Cardiac muscle cell (in vitro differentiated cells and primary cell): ENCODE measurements at regions not wholly inside any gene's neighbourhood (a gene's known extent, or its start where the extent isn't known, plus 50 kb on each side); places are given as distances from the start of the nearest gene placed in this dataset.

Experiments used
- DNase-seq, 2 donors: peaks; one replicate each; pipeline versions ENCODE4 v3.0.0 to v3.0.0-alpha.2; 2010 to 2017; ENCODE audit warnings: low read depth in 1 of 2, low spot score in 1 of 2
- H3K27ac ChIP-seq: fragments of 200-600 bp; sonication (generic); 2 replicates; pipeline ENCODE4 v1.5.1; 2016
- H3K27me3 ChIP-seq: fragments of 200-600 bp; sonication (generic); 2 replicates; pipeline ENCODE4 v1.6.0; 2016; ENCODE audit warnings: control low read depth
- H3K36me3 ChIP-seq: fragments of 200-600 bp; sonication (generic); 2 replicates; pipeline ENCODE4 v1.5.1; 2016; ENCODE audit warnings: control low read depth
- H3K4me1 ChIP-seq: fragments of 200-600 bp; sonication (generic); 2 replicates; pipeline ENCODE4 v1.8.1; 2017; ENCODE audit warnings: low read depth, mild to moderate bottlenecking, mixed run types
- H3K4me3 ChIP-seq: fragments of 200-600 bp; sonication (generic); 2 replicates; pipeline ENCODE4 v1.5.1; 2016; ENCODE audit warnings: mild to moderate bottlenecking
- H3K9me3 ChIP-seq: fragments of 200-600 bp; sonication (generic); 2 replicates; pipeline ENCODE4 v1.5.1; 2017; ENCODE audit warnings: low read depth, mild to moderate bottlenecking, control low read depth
- CTCF ChIP-seq: IDR thresholded peaks from 2 replicates; pipeline ENCODE4 v1.5.1; 2012; ENCODE audit warnings: low read depth, mild to moderate bottlenecking, low read length

- Histone ChIP-seq H3K9me3 (no peaks in the 10 kb centered on the region), H3K27me3 (no peaks in the 10 kb centered on the region), H3K27ac (no peak overlapping the region), H3K4me3 (no peak overlapping the region), H3K4me1 (no peaks in the 10 kb centered on the region), H3K36me3 (no peaks in the 10 kb centered on the region)
- DNase-seq, result no peak
- no peak for TF ChIP-seq CTCF
These were observed 108.5 kb upstream of the SOX5 start for GRCh38 chr12:24057920-24058476.

- H3K4me1 ChIP-seq, result no peaks in the 10 kb centered on the region
- H3K27ac ChIP-seq, result no peak overlapping the region
- H3K9me3 ChIP-seq, result no peaks in the 10 kb centered on the region
- no peak for TF ChIP-seq CTCF
- H3K27me3 ChIP-seq, result no peaks in the 10 kb centered on the region
- no peak overlapping the region for H3K4me3 ChIP-seq
- no peak for DNase-seq
- no peaks in the 10 kb centered on the region for H3K36me3 ChIP-seq
These were observed 106.3 kb upstream of the SOX5 start for GRCh38 chr12:24055747-24056146.

- no peak for TF ChIP-seq CTCF
- no peak for DNase-seq
- Histone ChIP-seq H3K9me3 (no peaks in the 10 kb centered on the region), H3K4me1 (no peaks in the 10 kb centered on the region), H3K4me3 (no peak overlapping the region), H3K36me3 (no peaks in the 10 kb centered on the region), H3K27ac (no peak overlapping the region), H3K27me3 (no peaks in the 10 kb centered on the region)
These were observed 104.9 kb upstream of the SOX5 start for GRCh38 chr12:24054416-24054815.

GRCh38 chr12:24049728-24050127 lies 100.3 kb upstream of the SOX5 start:
- no peak overlapping the region for H3K4me3 ChIP-seq
- DNase-seq, result no peak
- no peaks in the 10 kb centered on the region for H3K36me3 ChIP-seq
- no peak overlapping the region for H3K27ac ChIP-seq
- H3K9me3 ChIP-seq, result no peaks in the 10 kb centered on the region
- H3K27me3 ChIP-seq, result no peaks in the 10 kb centered on the region
- TF ChIP-seq CTCF, result no peak
- H3K4me1 ChIP-seq, result no peaks in the 10 kb centered on the region

GRCh38 chr12:24049101-24049500 lies 99.6 kb upstream of the SOX5 start:
- Histone ChIP-seq H3K4me3 (no peak overlapping the region), H3K36me3 (no peaks in the 10 kb centered on the region), H3K27ac (no peak overlapping the region), H3K4me1 (no peaks in the 10 kb centered on the region), H3K9me3 (no peaks in the 10 kb centered on the region), H3K27me3 (no peaks in the 10 kb centered on the region)
- no peak for TF ChIP-seq CTCF
- no peak for DNase-seq

- no peaks in the 10 kb centered on the region for H3K36me3 ChIP-seq
- H3K27me3 ChIP-seq, result no peaks in the 10 kb centered on the region
- no peaks in the 10 kb centered on the region for H3K4me1 ChIP-seq
- H3K27ac ChIP-seq, result no peak overlapping the region
- DNase-seq, result no peak
- TF ChIP-seq CTCF, result no peak
- H3K4me3 ChIP-seq, result no peak overlapping the region
- no peaks in the 10 kb centered on the region for H3K9me3 ChIP-seq
These were observed 99.0 kb upstream of the SOX5 start for GRCh38 chr12:24048446-24048845.
